ENCODE measurements at regions not wholly inside any gene's neighbourhood (a gene's known extent, or its start where the extent isn't known, plus 50 kb on each side); places are given as distances from the start of the nearest gene placed in this dataset.
"Not testable (repeated sequence)": the region's sequence is repeated elsewhere in the genome, so short reads cannot be mapped to it uniquely, and the experiment has no call there.

GRCh38 chr15:70517194-70517590, 246.2 kb downstream of the UACA start:
- H3K4me3 ChIP-seq (ENCODE audit: control insufficient read depth, low read depth, low read length), result no peak overlapping the region
- no peak for TF ChIP-seq CTCF (IDR thresholded peaks at IDR 0.05; ENCODE audit: control insufficient read depth, insufficient read depth, low read depth, low read length, missing control alignments)
- DNase-seq (ENCODE audit: low read depth), result no peak

GRCh38 chr15:70516408-70517193, 246.8 kb downstream of the UACA start:
- H3K4me3 ChIP-seq (ENCODE audit: control insufficient read depth, low read depth, low read length), result no peak overlapping the region
- DNase-seq (ENCODE audit: low read depth), result no peak
- no peak for TF ChIP-seq CTCF (IDR thresholded peaks at IDR 0.05; ENCODE audit: control insufficient read depth, insufficient read depth, low read depth, low read length, missing control alignments)

GRCh38 chr15:70514251-70514650, 249.1 kb downstream of the UACA start:
- no peak for DNase-seq (ENCODE audit: low read depth)
- no peak for TF ChIP-seq CTCF (IDR thresholded peaks at IDR 0.05; ENCODE audit: control insufficient read depth, insufficient read depth, low read depth, low read length, missing control alignments)

GRCh38 chr15:70513819-70514218, 249.5 kb downstream of the UACA start:
- DNase-seq (ENCODE audit: low read depth), result no peak
- no peak overlapping the region for H3K4me3 ChIP-seq (ENCODE audit: control insufficient read depth, low read depth, low read length)
- TF ChIP-seq CTCF (IDR thresholded peaks at IDR 0.05; ENCODE audit: control insufficient read depth, insufficient read depth, low read depth, low read length, missing control alignments), result no peak

More at GRCh38 chr15:70514251-70514650, 249.1 kb downstream of the UACA start:
- H3K4me3 ChIP-seq (ENCODE audit: control insufficient read depth, low read depth, low read length), result no peak overlapping the region

- DNase-seq (ENCODE audit: low read depth), result no peak
- H3K4me3 ChIP-seq (ENCODE audit: control insufficient read depth, low read depth, low read length), result no peak overlapping the region
- peak; percentile 77 for TF ChIP-seq CTCF (IDR thresholded peaks at IDR 0.05; ENCODE audit: control insufficient read depth, insufficient read depth, low read depth, low read length, missing control alignments)
These were observed 250.5 kb downstream of the UACA start for GRCh38 chr15:70512772-70513362.

- H3K4me3 ChIP-seq (ENCODE audit: control insufficient read depth, low read depth, low read length); DNase-seq (ENCODE audit: low read depth): not testable (repeated sequence)
These were observed 251.3 kb downstream of the UACA start for GRCh38 chr15:70511972-70512587.

GRCh38 chr15:70510433-70510832, 252.9 kb downstream of the UACA start:
- no peak for DNase-seq (ENCODE audit: low read depth)
- H3K4me3 ChIP-seq (ENCODE audit: control insufficient read depth, low read depth, low read length), result no peak overlapping the region
- TF ChIP-seq CTCF (IDR thresholded peaks at IDR 0.05; ENCODE audit: control insufficient read depth, insufficient read depth, low read depth, low read length, missing control alignments), result no peak

All from AG09309 (cell line).